ENCODE measurements at regions not wholly inside any gene's neighbourhood (a gene's known extent, or its start where the extent isn't known, plus 50 kb on each side); places are given as distances from the start of the nearest gene placed in this dataset.
"Not testable (repeated sequence)": the region's sequence is repeated elsewhere in the genome, so short reads cannot be mapped to it uniquely, and the experiment has no call there.

GRCh38 chr5:89601880-89602279, 718.9 kb upstream of the MEF2C start:
- FAIRE-seq = no peak

GRCh38 chr5:89597878-89598277, 714.9 kb upstream of the MEF2C start:
- no peak for FAIRE-seq

GRCh38 chr5:89596821-89597220, 713.8 kb upstream of the MEF2C start:
- no peak for FAIRE-seq

GRCh38 chr5:89595056-89595455, 712.1 kb upstream of the MEF2C start:
- no peak for FAIRE-seq

- no peak for FAIRE-seq
Observed at GRCh38 chr5:89584339-89584956, 701.5 kb upstream of the MEF2C start.

GRCh38 chr5:89583534-89583933, 700.5 kb upstream of the MEF2C start:
- no peak for FAIRE-seq

GRCh38 chr5:89582768-89583339, 699.9 kb upstream of the MEF2C start:
- no peak for FAIRE-seq

GRCh38 chr5:89580976-89581375, 698.0 kb upstream of the MEF2C start:
- no peak for FAIRE-seq

- no peak for FAIRE-seq
Observed at GRCh38 chr5:89575319-89575718, 692.3 kb upstream of the MEF2C start.

- no peak for FAIRE-seq
Observed at GRCh38 chr5:89573345-89573744, 690.4 kb upstream of the MEF2C start.

GRCh38 chr5:89572696-89573095, 689.7 kb upstream of the MEF2C start:
- no peak for FAIRE-seq

GRCh38 chr5:89570557-89570956, 687.6 kb upstream of the MEF2C start:
- FAIRE-seq = no peak

- FAIRE-seq = no peak
Observed at GRCh38 chr5:89566340-89566739, 683.4 kb upstream of the MEF2C start.

GRCh38 chr5:89560696-89561095, 677.7 kb upstream of the MEF2C start:
- FAIRE-seq = no peak

GRCh38 chr5:89556215-89556913, 673.4 kb upstream of the MEF2C start:
- peak; percentile 76 for FAIRE-seq

- FAIRE-seq = no peak
Observed at GRCh38 chr5:89546657-89547056, 663.7 kb upstream of the MEF2C start.

GRCh38 chr5:89545626-89546025, 662.6 kb upstream of the MEF2C start:
- FAIRE-seq = no peak

GRCh38 chr5:89545076-89545475, 662.1 kb upstream of the MEF2C start:
- no peak for FAIRE-seq

GRCh38 chr5:89542736-89543135, 659.8 kb upstream of the MEF2C start:
- no peak for FAIRE-seq

GRCh38 chr5:89537800-89538199, 654.8 kb upstream of the MEF2C start:
- FAIRE-seq = no peak

- no peak for FAIRE-seq
Observed at GRCh38 chr5:89536020-89536419, 653.0 kb upstream of the MEF2C start.

- no peak for FAIRE-seq
Observed at GRCh38 chr5:89535411-89535810, 652.4 kb upstream of the MEF2C start.

- FAIRE-seq = no peak
Observed at GRCh38 chr5:89534331-89534730, 651.3 kb upstream of the MEF2C start.

GRCh38 chr5:89524785-89525184, 641.8 kb upstream of the MEF2C start:
- FAIRE-seq = no peak

GRCh38 chr5:89523867-89524266, 640.9 kb upstream of the MEF2C start:
- FAIRE-seq = not testable (repeated sequence)
